ENCODE measurements at regions not wholly inside any gene's neighbourhood (a gene's known extent, or its start where the extent isn't known, plus 50 kb on each side); places are given as distances from the start of the nearest gene placed in this dataset.
"Not testable (repeated sequence)": the region's sequence is repeated elsewhere in the genome, so short reads cannot be mapped to it uniquely, and the experiment has no call there.

- Histone ChIP-seq H3K36me3 (no peaks in the 10 kb centered on the region), H3K27me3 (replicated peaks; ENCODE audit: insufficient read depth) (no peaks in the 10 kb centered on the region), H3K4me3 (no peak overlapping the region), H3K27ac (no peak overlapping the region), H3K9me3 (no peaks in the 10 kb centered on the region), H3K4me1 (replicated peaks) (no peaks in the 10 kb centered on the region)
- intact Hi-C loops (cut with DNase I), result no loop called here
- TF ChIP-seq POLR2A (IDR thresholded peaks at IDR 0.05) (no peak), POLR2AphosphoS5 (IDR thresholded peaks at IDR 0.05) (no peak)
- TF ChIP-seq, protein P1, sequence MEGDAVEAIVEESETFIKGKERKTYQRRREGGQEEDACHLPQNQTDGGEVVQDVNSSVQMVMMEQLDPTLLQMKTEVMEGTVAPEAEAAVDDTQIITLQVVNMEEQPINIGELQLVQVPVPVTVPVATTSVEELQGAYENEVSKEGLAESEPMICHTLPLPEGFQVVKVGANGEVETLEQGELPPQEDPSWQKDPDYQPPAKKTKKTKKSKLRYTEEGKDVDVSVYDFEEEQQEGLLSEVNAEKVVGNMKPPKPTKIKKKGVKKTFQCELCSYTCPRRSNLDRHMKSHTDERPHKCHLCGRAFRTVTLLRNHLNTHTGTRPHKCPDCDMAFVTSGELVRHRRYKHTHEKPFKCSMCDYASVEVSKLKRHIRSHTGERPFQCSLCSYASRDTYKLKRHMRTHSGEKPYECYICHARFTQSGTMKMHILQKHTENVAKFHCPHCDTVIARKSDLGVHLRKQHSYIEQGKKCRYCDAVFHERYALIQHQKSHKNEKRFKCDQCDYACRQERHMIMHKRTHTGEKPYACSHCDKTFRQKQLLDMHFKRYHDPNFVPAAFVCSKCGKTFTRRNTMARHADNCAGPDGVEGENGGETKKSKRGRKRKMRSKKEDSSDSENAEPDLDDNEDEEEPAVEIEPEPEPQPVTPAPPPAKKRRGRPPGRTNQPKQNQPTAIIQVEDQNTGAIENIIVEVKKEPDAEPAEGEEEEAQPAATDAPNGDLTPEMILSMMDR (IDR thresholded peaks at IDR 0.05), result no peak
- no peak for DNase-seq (ENCODE audit: low spot score)
- WGBS, result 86% methylated on average over 15 of the region's 15 CpGs
These were observed 211.6 kb upstream of the SDK2 start for GRCh38 chr17:73855720-73856333.

- Histone ChIP-seq H3K27ac (no peak overlapping the region), H3K27me3 (replicated peaks; ENCODE audit: insufficient read depth) (no peaks in the 10 kb centered on the region), H3K36me3 (no peaks in the 10 kb centered on the region), H3K4me3 (no peak overlapping the region), H3K4me1 (replicated peaks) (no peaks in the 10 kb centered on the region), H3K9me3 (no peaks in the 10 kb centered on the region)
- DNase-seq (ENCODE audit: low spot score), result no peak
- intact Hi-C loops (cut with DNase I), result no loop called here
- WGBS, result 68% methylated on average over 11 of the region's 11 CpGs
- TF ChIP-seq, protein P1 (IDR thresholded peaks at IDR 0.05), result no peak
- TF ChIP-seq POLR2AphosphoS5 (IDR thresholded peaks at IDR 0.05) (no peak), POLR2A (IDR thresholded peaks at IDR 0.05) (no peak)
These were observed 212.3 kb upstream of the SDK2 start for GRCh38 chr17:73856556-73856955.

DNA sequence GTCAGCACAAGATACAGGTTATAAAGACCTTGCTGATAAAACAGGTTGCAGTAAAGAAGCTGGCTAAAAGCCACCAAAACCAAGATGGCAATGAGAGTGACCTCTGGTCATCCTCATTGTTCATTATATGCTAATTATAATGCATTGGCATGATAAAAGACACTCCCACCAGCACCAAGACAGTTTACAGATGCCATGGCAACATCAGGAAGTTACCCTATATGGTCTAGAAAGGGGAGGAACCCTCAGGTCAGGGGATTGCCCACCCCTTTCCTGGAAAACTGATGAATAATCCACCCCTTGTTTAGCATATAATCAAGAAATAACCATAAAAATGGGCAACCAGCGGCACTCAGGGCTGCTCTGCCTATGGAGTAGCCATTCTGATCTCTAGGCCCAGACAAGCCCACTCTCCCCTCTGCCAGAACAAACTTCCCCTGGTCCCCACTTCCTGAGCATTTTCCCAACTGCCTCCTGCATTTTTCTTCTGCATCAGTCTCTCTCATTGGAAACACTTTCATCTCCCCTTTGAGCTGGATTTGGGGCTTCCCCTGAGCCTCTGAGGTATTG lies 215.3 kb upstream of the SDK2 start:
- H3K27ac ChIP-seq, result peak overlapping the region in 1 of 2 donors; percentile 53
- H3K9me3 ChIP-seq; intact Hi-C loops (cut with DNase I); H3K4me1 ChIP-seq (replicated peaks); DNase-seq (ENCODE audit: low spot score); H3K27me3 ChIP-seq (replicated peaks; ENCODE audit: insufficient read depth); H3K36me3 ChIP-seq; H3K4me3 ChIP-seq: not testable (repeated sequence)
- 85% methylated on average over 1 of the region's 1 CpG for WGBS

DNA sequence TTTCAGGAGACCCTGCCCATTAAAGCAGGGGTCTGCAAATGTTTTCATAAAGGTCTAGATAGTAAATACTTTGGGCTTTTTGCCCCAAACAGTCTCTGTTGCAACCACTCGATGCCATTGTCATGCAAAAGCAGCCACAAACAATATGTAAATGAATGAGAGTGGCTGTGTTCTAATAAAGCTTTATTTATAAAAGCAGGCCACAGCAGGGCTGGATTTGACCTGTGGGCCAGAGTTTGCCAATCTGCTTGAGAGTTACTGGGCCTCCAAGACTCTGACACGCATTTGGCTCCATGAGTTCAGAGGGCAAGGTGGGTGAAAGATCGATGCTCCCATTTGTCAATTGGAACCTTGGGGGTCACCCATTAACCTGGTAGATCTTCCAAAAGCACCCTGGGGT lies 217.3 kb upstream of the SDK2 start:
- no peak for TF ChIP-seq POLR2A (IDR thresholded peaks at IDR 0.05)
- TF ChIP-seq, protein P1 (IDR thresholded peaks at IDR 0.05), result no peak
- TF ChIP-seq POLR2AphosphoS5 (IDR thresholded peaks at IDR 0.05), result no peak
- Histone ChIP-seq H3K27me3 (replicated peaks; ENCODE audit: insufficient read depth) (no peaks in the 10 kb centered on the region), H3K4me1 (replicated peaks) (no peaks in the 10 kb centered on the region), H3K9me3 (no peaks in the 10 kb centered on the region), H3K27ac (peak overlapping the region; percentile 86 to 94), H3K36me3 (no peaks in the 10 kb centered on the region), H3K4me3 (no peak overlapping the region)
- no peak for DNase-seq (ENCODE audit: low spot score)
- 94% methylated on average over 3 of the region's 3 CpGs for WGBS
- intact Hi-C loops (cut with DNase I), result no loop called here

DNA sequence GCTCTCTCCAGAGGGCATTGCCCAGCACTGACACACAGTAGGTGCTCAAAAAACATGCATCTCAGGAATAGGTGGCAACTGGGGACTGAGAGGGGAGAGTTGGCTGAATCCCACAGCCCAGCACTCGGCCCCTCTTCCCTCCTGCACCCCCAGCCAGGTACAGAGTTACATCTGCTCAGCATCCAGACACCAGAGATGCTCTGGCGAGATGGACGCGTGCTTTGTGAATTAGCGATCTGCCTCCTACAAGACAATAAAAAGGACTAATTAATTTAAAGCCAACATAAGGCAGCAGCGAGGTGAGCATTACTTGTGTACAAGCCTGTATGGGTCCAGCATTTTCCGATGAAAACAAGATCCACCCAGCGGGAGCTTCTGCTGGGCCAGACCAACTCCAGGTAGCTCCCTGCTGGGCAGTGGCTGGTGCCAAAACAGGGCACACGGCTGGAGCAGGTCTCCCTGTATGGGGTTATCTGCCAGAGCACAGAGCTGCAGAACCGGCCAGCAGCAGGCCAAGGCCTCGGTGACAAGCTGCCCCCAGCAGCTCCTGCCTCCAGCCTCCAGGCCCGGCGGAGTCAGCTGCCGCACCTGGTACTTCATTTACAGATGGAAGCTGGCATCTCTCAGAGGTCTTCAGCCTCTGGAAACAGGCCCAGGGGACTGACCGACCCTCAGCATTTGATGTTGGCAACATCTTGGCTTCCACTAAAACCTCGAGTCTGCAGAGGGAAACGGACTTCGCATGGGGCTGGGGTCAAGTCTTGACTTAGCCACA lies 219.7 kb upstream of the SDK2 start:
- H3K4me1 ChIP-seq (replicated peaks), result no peaks in the 10 kb centered on the region
- H3K9me3 ChIP-seq, result no peaks in the 10 kb centered on the region
- no peaks in the 10 kb centered on the region for H3K36me3 ChIP-seq
- no peak overlapping the region for H3K27ac ChIP-seq
- no peak for DNase-seq (ENCODE audit: low spot score)
- intact Hi-C loops (cut with DNase I), result no loop called here
- no peaks in the 10 kb centered on the region for H3K27me3 ChIP-seq (replicated peaks; ENCODE audit: insufficient read depth)
- TF ChIP-seq, protein P1 (IDR thresholded peaks at IDR 0.05), result no peak
- no peak for TF ChIP-seq POLR2A (IDR thresholded peaks at IDR 0.05)
- TF ChIP-seq POLR2AphosphoS5 (IDR thresholded peaks at IDR 0.05), result no peak
- H3K4me3 ChIP-seq, result no peak overlapping the region
- 87% methylated on average over 18 of the region's 18 CpGs for WGBS

Data from prostate gland (tissue), 2 donors.